GM21528 (cell line): ENCODE measurements at regions not wholly inside any gene's neighbourhood (a gene's known extent, or its start where the extent isn't known, plus 50 kb on each side); places are given as distances from the start of the nearest gene placed in this dataset.
"Not testable (repeated sequence)": the region's sequence is repeated elsewhere in the genome, so short reads cannot be mapped to it uniquely, and the experiment has no call there.

ENCODE experiments used
- ATAC-seq: cut with Tn5 transposase; IDR thresholded peaks from one replicate; pipeline ENCODE4 v1.9.1; 2021; ENCODE audit warnings: mild to moderate bottlenecking, moderate library complexity; ENCODE audit not compliant: unreplicated experiment, low FRiP score

DNA sequence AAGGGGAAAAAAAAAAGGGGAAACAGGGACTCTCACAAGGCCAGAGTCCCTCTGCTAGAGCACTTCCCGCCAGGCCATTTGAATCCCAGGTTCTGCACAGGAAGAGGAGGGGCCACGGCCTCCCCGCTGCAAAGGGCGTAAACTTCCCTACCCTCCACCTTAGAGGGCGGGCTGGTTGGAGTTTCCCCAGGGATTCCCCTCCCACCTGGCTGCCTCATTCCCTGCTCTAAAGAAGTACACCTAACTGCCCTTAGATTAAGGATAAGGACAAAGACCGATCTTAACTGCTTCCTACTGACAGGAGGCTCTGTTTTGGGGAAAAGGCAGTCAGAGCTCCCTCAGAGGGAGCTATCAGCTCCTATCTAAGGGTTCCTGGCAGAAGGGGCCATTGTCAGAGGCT is 102.0 kb upstream of the ARMC3 start:
- ATAC-seq: no peak

DNA sequence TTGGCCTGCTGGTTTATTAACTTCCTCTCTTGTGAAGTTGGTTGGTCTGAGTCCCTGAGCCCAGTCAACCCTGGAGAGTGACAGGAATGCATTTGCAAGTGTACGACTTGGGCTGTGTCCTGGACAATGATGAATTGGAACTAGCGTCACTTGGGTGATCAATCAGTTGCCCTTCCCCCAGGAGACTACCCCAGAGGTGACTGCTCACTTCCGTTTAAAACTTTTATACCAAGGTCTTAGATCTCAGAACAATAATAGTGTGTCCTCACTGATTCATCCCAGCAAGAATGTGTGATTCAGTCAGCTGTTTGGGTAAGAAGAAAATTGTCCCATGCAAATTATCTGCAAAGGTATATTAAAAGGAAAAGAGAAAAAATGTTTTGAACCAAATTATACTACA is 102.9 kb upstream of the ARMC3 start:
- ATAC-seq: no peak

DNA sequence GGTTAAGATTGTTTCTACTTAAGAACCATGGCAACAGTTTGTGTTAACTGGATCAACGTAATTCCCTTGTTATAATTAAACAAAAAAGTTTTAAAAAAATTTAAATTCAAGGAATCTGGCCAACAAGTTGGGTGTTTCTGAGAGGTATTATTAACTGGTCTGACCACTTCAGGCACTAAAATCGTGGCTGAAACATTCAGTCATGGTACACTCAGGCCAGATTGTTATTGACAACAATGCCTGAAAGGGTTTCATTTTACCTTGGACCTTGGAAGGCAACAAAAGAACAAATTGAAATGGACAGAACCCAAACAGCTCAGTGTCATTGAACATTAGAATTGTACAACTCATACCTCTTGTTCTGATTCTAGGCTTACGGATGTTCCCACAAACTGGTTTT is 103.3 kb upstream of the ARMC3 start:
- ATAC-seq: no peak

DNA sequence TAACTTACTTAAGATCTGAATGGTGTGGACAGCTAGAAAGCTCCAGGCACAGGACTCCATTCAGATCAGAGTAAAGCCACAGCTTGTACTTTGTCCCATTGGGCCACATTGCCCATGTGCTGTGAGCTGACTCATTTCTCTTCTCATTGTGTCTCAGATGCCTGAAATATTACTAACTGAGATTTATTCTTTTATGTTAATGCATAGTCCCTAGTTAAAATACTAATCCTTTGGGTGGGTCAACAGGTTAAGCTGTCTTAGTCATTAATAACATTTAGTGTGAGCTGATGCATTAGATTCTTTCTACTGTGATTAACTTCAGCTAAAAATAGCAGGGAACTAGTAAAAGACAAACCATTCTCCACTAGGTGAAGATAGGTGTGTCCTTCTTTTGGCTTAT is 104.7 kb upstream of the ARMC3 start:
- no peak for ATAC-seq

DNA sequence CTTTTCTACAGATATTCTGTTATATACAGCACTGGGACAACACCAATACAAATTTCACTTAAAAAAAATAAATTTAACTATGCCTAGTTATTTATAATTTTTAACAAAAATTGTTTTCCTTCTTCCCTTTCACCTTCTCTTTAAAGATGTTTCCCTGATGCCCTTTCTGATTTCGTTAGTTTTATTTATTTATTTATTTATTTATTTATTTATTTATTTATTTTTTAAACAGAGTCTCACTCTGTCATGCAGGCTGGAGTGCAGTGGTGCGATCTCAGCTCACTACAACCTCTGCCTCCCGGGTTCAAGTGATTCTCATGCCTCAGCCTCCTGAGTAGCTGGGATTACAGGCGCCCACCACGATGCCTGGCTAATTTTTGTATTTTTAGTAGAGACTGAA is 105.9 kb upstream of the ARMC3 start:
- ATAC-seq: not testable (repeated sequence)

DNA sequence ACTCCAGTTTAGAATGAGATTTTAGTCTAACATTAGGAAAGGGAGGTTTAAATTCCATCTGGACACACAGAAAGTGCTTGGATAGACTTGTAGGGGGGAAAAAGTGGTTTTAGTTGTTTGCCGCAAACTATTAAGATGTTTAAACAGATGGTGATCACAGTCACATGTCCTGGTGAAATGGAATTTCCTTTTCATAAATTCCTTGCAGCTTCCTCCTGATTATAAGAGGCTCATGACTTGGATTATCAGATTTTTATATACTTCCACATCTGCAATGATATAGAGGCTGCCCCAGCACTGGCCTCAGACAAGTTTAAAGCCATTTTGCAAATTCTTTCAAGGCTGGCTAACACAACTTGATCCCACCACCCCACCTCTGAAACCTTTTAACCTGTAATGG is 106.4 kb upstream of the ARMC3 start:
- ATAC-seq: no peak

DNA sequence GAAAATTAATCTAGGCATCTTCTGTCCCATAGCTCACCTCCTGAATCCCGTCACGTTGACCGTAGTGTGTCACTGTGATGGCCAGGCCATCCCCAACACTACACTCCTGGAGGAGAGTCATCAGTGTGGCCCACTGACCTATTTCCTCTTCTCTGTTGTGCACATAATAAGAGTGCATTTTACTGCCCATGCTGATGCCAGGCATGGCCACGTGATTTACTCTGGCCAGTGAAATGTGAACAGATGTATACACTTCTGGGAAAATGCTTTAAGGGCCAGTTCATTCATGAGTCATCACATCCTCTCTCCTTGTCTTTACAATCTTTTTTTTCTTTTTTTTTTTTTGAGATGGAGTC is 101.9 kb upstream of the PIP4K2A start:
- no peak for ATAC-seq

DNA sequence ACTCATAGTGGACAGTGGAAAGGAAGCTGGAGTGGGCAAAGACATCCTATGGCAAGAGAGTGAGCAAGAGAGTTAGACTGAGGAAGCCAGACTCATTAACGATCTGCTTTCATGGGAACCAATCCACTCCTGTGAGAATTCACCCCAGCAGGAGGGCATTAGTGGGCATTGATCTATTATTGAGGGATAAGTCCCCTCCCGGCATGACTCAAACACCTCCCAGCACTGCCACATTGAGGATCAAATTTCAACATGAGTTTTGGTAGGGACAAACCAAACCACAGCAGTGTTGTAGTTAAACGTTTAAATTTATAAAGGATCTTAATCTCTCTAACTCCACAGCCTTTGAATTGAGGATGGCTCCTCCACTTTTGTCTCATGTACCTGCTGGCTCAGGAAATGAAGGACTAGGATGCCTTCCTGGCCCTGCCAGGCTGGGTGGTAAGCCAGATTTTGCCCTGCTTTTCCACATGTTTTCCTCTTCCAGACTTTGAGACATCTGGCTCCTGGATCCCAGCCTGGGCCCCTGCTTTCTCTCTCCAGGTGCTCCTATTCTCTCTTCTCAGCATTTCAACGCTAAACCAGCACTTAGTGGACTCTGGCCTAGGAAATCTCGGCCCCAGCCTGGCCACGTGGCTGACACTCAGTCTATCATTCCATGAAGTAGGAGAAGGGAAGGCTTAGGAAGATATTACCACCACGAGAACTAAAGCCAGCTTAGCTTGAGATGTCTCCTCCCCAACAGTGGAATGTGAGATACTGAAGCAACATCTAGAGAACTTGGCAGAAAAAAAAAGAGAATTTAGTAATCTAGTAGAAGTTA is 96.5 kb upstream of the PIP4K2A start:
- no peak for ATAC-seq

DNA sequence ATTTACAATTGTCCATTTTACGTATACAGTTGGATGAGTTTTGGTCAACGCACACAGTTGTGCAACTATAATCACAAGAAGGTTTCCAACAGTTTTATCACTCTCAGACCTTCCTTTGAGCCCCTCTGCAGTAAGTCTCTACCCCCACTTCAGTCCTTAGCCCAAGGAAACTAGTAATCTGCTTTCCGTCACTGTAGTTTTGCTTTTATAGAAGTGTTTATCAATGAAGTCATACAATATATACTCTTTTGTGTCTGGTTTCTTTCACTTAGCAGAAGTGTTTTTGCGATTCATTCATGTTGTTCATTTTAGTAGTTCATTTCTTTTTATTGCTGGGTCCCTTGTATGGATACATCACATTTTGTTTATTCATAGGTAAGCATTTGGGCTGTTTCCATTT is 92.9 kb upstream of the PIP4K2A start:
- ATAC-seq: no peak

DNA sequence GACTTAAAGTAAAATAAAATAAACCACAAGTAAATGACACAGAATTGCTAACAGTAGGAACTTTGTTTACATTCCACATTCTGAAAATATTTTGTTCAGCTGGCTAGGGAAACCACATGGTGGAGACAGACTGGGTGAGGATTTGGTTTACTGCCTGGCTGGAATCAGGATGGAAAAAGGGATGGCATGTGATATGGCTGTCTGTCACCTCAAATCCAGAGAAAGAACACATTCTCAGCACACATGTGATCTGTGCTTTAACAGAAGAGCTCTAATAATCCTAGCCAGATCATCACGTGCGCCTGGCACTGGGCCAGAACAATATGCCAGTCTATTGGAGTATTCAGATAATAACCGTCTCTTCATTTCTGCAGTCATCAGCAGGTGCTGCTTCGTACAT is 90.9 kb upstream of the PIP4K2A start:
- no peak for ATAC-seq

DNA sequence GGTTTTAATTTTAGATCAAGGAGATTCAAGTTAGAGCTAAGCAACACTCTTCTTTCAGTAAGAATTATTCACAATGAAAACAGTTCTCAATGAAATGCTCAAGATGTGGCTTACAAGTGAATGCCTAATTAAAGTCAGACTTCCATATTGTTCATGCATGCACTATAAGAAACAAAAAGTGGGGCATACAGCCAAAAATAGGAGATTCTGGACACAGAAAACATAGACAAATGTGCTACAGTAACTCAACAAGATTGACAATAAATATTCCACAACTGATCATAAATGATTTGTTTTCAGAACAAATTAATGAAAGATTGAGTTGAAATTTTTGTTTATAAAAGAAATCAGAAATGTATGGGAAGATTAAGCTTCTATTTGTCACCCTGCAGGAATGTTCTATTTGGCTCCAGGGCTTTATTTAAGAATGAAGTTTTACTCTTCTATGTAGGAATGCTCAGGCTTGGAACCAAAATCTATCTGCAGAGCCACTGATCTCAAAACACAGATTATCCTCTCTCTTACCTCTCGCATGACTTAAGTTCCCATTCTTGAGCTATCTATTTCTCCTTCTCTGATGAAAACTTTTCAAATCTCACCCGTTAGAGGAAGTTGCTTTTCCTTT is 89.0 kb upstream of the PIP4K2A start:
- ATAC-seq: no peak

DNA sequence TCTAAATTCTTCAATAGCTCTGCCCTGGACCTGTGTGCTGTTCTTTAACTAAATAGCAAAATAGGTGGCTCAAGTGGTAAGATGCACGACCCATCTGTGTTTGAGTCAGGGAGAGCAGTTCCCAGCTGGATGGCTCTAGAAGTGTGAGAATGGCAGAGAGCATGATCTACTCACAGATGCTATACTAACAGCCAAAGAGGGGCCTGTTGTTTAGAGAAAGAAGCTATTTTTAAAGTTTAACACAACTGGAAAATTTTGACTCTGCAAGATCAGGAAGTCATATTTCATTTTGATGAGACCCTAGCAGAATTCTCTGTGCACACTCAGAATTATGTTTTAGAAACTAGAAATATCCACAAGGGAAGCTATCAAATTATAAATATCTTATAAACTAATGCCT is 87.4 kb upstream of the PIP4K2A start:
- no peak for ATAC-seq

DNA sequence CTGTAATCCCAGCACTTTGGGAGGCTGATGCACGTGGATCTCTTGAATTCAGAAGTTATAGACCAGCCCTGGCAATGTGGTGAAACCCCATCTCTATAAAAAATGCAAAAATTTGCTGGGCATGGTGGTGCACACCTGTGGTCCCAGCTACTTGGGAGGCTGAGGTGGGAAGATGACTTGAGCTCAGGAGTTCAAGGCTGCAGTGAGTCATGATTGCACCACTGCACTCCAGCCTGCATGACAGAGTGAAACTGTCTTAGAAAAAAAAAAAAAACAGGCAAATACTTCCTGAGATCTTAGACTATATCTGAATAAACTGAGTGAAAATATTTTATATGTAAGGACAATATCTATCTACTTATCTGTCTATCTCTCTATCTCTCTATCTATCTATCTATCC is 83.4 kb upstream of the PIP4K2A start:
- ATAC-seq: not testable (repeated sequence)

DNA sequence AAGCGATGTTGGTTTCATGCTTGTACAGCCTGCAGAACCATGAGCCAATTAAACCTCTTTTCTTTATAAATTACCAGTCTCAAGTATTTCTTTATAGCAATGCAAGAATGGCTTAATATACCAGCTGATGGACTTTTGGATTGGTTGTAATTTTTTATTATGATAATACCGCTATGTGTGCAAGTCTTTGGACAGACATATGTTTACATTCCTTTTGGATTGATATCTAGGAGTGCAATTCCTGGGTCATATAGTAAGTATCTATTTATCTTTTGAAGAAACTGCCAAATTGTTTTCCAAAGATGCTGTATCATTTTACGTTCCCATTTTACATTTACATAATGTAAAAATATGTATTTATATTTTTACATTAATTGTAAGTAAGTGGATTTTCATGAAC is 81.2 kb upstream of the PIP4K2A start:
- ATAC-seq: no peak

DNA sequence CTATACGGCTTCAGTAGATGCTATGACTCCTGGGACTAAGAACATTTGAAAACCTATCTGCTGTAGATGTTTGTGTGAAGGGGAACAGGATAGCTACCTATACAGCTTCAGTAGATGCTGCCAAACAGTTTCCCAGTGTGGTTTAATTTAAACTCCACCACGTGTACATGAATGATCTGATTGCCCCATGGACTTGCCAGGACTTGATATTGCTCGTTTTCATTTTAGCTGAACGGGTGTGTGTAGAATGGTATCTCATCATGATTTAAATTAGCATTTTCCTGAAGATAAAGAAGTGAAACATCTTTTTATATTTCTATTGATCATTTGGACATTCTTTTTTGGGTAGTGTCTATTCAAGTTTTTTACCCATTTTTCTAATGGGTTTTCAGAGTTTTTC is 77.8 kb upstream of the PIP4K2A start:
- ATAC-seq: no peak

DNA sequence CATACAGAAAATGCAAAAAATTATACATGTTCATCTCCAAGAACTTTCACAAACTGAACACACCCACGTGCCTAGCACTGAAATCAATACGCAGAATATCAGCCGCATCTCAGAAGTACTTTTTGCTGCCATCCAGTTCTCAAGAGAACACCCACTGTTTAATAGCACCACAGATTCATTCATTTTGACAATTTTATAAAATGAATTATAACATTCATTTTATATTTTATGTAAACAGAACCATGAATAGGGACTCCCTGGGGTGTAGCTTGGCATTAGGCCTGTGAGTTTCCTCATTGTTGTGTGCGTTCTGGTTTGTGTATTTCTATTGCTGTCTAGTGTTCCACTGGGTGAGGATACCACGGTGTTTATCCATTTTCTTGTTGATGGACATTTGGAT is 77.3 kb upstream of the PIP4K2A start:
- ATAC-seq: no peak

DNA sequence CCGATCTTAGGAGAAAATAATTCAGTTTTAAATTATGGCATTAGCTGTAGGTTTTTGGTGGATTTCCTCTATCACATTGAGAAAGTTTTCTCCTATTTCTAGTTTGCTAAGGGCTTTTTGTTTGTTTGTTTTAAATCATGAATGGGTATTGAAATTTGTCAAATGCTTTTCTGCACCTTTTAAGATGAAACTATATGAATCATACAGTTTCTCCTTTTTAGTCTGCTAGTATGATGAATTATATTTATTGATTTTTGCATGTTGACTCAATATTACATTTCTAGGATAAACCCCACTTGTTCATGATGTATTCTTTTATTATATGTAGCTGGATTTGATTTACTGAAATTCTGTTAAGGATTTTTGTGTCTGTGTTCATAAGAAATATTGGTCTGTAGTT is 70.3 kb upstream of the PIP4K2A start:
- no peak for ATAC-seq

DNA sequence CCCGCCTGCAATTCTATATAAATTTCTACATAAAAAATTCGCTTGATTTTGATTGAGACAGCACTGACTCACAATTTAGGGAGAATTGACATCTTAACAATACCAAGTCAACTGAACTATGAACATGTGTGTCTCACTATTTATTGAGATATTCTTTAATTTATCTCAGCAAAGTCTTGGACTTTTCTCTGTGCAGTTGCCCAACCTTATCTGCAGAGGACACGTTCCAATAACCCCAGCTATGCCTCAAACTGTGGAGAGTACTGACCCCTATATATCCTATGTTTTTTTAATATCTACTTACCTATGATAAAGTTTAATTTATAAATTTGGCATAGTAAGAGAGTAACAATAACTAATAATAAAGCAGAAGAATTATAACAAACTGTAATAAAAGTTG is 69.4 kb upstream of the PIP4K2A start:
- no peak for ATAC-seq

DNA sequence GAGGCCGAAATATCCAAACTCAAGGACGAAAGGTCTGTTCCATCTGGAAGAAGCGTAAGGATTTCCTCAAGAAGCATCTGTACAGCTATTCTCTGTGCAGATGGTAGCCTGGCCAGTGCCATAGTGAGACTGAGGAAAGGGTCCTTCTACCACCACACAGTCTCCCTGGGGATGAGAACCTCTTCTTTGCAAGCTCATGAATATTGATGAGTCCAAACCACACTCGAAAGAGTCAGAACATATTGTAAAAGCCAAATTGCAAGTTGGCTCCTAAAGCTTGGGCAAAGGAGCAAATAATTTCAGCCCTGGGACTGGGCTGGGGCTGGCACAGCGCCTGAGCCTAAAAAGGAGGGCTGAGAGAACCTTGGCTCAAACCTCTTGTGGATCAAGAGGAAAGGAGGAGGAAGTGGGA is 66.1 kb upstream of the PIP4K2A start:
- ATAC-seq: no peak

DNA sequence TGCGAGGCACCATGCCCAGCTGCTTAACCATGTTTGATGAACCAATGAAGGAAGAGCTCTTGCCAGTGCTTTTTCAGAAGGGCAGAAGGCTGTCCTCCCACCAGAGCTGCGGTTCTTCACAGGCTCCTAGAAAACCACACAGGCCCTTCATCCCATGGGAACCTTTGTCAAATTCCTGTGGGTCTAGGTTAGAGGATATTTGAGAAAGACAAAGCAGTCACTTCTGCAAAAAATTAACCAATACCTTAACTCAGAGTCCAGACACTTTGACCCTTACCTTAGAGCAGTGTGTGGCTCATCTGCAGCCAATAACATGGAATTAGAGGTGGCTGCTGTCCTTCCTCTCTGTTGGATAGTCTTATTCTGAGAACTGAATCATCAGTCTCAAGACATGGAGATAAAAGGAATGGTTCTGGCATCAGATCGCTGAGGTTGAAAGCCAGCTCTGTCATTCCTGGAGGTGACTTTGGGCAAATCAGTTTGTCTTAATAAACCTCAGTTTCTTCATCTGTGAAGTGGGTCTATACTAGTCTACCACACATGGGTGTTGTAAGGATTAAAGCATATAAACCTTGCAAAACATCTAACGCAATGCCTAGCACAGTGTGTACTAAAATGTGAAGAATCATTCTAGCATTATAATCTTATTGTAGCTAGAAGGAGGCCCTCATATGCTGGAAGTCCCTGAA is 65.1 kb upstream of the PIP4K2A start:
- ATAC-seq: no peak

DNA sequence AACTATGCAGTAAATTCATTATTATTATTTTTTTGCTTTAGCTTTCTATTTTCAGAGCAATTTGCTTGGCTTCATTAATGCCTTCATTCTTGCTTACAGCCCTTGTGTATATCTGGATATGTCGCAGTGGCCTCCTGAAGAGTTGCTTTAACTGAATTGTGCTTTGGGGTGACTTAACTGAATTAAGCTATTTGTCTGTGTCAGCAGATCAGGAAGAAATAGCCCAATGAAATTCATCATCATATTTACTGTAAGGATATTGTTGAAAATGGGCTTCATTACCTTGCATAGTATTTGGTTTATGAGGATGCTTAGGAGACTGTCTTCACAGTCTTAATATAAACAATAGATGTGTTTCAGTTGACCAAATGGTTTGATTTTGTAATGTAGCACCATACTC is 59.7 kb upstream of the PIP4K2A start:
- ATAC-seq: no peak

DNA sequence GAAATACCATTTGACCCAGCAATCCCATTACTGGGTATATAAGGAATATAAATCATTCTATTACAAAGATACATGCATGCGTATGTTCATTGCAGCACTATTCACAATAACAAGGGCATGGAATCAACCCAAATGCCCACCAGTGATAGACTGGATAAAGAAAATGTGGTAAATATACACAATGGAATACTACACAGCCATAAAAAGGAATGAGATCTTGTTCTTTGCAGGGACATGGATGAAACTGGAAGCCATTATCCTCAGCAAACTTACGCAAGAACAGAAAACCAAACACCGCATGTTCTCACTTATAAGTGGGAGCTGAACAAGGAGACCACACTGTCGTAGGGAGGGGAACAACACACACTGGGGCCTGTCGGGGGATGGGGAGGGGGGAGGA is 57.3 kb upstream of the PIP4K2A start:
- ATAC-seq: not testable (repeated sequence)
